IMR-90 (cell line): ENCODE measurements at regions not wholly inside any gene's neighbourhood (a gene's known extent, or its start where the extent isn't known, plus 50 kb on each side); places are given as distances from the start of the nearest gene placed in this dataset.

ENCODE experiments used
- SMC3 ChIP-seq: fragments of 150-350 bp; IDR thresholded peaks from 2 replicates; pipeline ENCODE4 v1.6.1; 2016; ENCODE audit warnings: low read depth, mild to moderate bottlenecking, antibody characterized with exemption, low read length, moderate library complexity
- TF ChIP-seq, protein P1 (sequence below): conservative IDR thresholded peaks from 2 replicates; pipeline ENCODE4 v1.5.1; 2012; ENCODE audit warnings: mild to moderate bottlenecking, low read depth, low read length, improper control_type of control experiment

DNA sequence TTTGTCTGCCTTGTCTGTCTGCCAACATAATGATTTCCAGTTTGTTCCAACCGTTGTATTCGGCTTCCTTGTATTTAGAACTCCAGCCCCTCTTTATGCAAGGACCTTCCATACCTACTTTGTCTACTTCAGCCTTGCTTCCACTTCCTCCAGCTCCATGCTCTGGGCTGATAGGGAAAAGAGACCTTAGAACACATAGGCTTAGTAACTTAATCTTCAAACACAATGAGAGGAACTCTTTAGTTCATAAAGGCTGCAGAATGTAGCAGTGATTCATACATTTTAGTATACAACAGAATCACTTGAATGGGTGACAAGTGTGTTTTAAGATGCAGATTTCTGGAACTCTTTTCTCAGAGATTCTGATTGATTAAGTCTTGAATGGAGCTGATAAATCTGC lies 102.8 kb upstream of the IFNE start:
- no peak for TF ChIP-seq SMC3
- TF ChIP-seq, protein P1, sequence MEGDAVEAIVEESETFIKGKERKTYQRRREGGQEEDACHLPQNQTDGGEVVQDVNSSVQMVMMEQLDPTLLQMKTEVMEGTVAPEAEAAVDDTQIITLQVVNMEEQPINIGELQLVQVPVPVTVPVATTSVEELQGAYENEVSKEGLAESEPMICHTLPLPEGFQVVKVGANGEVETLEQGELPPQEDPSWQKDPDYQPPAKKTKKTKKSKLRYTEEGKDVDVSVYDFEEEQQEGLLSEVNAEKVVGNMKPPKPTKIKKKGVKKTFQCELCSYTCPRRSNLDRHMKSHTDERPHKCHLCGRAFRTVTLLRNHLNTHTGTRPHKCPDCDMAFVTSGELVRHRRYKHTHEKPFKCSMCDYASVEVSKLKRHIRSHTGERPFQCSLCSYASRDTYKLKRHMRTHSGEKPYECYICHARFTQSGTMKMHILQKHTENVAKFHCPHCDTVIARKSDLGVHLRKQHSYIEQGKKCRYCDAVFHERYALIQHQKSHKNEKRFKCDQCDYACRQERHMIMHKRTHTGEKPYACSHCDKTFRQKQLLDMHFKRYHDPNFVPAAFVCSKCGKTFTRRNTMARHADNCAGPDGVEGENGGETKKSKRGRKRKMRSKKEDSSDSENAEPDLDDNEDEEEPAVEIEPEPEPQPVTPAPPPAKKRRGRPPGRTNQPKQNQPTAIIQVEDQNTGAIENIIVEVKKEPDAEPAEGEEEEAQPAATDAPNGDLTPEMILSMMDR: no peak
